GM12873 (cell line): ENCODE measurements at regions not wholly inside any gene's neighbourhood (a gene's known extent, or its start where the extent isn't known, plus 50 kb on each side); places are given as distances from the start of the nearest gene placed in this dataset.

Source experiments
- TF ChIP-seq, protein P1 (sequence below): IDR thresholded peaks from 2 replicates; pipeline ENCODE4 v1.5.1; 2012; ENCODE audit warnings: low read depth, mild to moderate bottlenecking, moderate library complexity, low read length, control low read depth; ENCODE audit not compliant: insufficient read depth; ENCODE audit errors: missing control alignments

GRCh38 chrX:11836284-11836683, 78.2 kb downstream of the MSL3 start:
- TF ChIP-seq, protein P1, sequence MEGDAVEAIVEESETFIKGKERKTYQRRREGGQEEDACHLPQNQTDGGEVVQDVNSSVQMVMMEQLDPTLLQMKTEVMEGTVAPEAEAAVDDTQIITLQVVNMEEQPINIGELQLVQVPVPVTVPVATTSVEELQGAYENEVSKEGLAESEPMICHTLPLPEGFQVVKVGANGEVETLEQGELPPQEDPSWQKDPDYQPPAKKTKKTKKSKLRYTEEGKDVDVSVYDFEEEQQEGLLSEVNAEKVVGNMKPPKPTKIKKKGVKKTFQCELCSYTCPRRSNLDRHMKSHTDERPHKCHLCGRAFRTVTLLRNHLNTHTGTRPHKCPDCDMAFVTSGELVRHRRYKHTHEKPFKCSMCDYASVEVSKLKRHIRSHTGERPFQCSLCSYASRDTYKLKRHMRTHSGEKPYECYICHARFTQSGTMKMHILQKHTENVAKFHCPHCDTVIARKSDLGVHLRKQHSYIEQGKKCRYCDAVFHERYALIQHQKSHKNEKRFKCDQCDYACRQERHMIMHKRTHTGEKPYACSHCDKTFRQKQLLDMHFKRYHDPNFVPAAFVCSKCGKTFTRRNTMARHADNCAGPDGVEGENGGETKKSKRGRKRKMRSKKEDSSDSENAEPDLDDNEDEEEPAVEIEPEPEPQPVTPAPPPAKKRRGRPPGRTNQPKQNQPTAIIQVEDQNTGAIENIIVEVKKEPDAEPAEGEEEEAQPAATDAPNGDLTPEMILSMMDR: no peak

DNA sequence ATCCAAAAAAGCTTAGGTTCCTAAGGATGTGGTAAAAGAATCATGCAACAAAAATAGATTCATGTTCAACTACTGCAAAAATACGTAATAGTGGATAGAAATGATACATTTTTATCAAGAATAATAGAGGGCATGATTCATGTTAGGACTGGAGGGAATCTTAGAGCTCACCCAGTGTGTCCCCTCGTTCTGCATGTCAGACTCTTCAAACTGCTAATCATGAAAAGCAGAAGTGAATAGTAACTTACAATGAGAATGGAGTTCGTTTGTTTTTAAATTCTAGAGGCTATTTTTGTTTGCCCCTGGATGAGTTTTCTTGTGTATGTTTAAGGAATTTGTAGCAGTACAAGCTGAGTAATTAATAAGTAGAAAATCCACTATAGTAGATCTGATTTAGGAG, 79.4 kb downstream of the MSL3 start:
- TF ChIP-seq, protein P1: no peak

DNA sequence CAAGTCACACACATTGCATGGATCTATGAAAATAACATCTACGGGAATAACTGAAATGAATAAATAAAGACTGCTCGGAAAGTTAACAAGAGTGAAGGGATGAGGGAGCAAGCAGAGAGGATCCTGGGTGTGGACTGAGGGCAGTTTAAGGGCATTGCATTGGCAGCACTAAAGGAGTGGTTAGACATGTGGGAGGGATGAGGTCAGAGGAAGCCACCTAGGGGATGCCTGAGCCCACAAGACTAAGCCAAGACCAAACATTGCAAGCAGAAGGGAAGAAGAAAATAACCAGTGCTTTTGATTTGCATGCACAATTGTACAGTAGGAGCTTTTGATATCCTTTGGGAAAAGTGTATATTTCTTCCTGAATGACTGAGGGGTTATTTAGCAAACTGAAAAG, 106.1 kb downstream of the MSL3 start:
- TF ChIP-seq, protein P1: no peak

GRCh38 chrX:11867610-11868345, 109.7 kb downstream of the MSL3 start:
- TF ChIP-seq, protein P1: no peak

DNA sequence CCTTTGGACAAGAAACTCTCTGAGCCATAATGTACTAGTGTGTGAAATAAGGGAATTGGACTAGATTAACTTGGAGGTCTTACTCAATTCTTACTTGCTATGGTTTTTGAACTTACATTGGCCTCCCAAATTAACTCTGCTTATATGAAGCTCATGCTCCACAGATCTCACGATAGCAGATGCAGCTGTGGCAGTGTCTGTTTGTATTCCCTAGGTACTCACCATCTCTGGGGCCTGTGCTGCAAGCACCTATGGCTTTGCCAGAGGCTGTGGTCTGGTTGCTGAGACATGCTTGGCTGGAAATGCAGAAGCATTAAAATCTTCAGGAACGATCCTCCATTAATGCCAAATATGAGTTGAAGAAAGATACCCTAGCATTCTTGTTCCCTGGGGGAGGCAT, 112.8 kb downstream of the MSL3 start:
- TF ChIP-seq, protein P1: no peak

DNA sequence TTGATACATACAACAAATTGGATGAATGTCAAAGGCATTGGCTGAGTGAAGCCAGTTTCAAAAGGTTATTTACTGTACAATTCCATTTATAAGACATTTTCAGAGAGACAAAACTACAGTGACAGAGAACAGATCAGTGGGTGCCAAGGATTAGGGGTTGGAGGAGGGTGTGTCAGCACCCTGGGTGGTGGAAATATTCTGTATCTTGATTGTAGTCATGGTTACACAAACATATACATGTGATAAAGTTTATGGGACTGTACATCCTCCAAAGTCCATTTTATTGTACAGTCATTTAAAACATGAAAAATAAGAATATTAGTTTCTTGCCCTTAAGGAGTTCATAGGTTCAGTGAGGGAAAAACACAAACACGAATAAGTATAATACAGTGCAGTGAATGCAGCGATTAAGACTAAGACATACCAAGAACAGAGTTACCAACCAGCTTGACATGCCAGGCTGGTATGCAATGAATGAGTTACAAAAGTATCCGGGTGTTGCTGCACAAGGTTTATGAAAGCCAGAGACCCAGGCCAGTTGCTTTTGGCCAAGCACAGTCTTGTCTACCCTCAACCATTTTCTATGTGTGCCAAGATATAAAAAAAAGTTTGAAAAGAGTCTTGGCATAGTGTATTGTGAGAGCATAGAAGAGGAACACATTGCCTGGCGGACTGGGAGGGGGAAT, 123.6 kb downstream of the MSL3 start:
- TF ChIP-seq, protein P1: no peak

DNA sequence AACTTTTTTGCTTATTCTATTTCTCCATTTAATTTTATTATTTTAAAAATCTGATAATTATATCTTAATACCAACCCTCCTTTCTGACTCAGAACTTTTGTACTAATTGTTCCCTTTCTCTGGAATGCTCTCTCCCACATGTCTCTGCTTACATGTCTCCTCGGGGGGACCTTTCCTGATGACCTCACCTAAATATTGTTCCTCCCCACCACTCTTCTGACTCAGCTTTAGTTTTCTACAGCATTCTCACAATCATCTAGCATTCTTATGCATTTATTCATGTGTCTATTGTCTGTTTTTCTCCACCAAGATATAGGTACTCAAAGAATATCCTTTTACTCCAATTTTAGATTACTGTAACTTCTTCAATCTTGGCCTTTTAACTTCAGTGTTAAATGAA, 128.7 kb downstream of the MSL3 start:
- TF ChIP-seq, protein P1: no peak
